ENCODE measurements at regions not wholly inside any gene's neighbourhood (a gene's known extent, or its start where the extent isn't known, plus 50 kb on each side); places are given as distances from the start of the nearest gene placed in this dataset.

DNA sequence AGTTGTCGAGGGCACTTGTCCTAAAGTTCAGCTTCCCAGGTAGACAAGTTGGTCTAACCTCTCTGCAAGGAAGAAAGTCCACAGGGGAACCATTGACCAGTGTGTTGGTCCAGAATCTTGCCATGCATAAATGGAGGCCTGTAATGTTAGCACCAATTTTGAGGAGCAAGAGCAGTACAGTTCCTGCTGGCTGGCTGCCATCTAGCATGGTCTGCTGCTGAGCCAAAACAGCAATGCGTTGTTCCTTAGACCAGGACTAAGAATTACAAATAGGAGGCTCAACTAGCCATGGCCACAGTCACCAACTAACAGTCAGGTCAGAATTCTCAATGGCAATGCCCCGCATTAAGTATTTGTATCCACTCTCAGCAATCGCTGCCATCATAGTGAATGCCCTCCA lies 72.8 kb upstream of the WIPF1 start:
- no peak overlapping the region for H3K27ac ChIP-seq (ENCODE audit: low read depth, low read length)
- no peaks in the 10 kb centered on the region for H3K79me2 ChIP-seq (ENCODE audit: control insufficient read depth, low read length)
- H3K9me2 ChIP-seq (replicated peaks; ENCODE audit: control insufficient read depth, low read length), result no peaks in the 10 kb centered on the region
- H4K20me1 ChIP-seq (ENCODE audit: control insufficient read depth, insufficient read depth, low read depth, low read length), result no peaks in the 10 kb centered on the region
- no peak overlapping the region for H3K4me2 ChIP-seq (ENCODE audit: low read length)
- TF ChIP-seq EZH2phosphoT487 (IDR thresholded peaks at IDR 0.05; ENCODE audit: borderline replicate concordance, low read length), result no peak
- TF ChIP-seq, protein P1, sequence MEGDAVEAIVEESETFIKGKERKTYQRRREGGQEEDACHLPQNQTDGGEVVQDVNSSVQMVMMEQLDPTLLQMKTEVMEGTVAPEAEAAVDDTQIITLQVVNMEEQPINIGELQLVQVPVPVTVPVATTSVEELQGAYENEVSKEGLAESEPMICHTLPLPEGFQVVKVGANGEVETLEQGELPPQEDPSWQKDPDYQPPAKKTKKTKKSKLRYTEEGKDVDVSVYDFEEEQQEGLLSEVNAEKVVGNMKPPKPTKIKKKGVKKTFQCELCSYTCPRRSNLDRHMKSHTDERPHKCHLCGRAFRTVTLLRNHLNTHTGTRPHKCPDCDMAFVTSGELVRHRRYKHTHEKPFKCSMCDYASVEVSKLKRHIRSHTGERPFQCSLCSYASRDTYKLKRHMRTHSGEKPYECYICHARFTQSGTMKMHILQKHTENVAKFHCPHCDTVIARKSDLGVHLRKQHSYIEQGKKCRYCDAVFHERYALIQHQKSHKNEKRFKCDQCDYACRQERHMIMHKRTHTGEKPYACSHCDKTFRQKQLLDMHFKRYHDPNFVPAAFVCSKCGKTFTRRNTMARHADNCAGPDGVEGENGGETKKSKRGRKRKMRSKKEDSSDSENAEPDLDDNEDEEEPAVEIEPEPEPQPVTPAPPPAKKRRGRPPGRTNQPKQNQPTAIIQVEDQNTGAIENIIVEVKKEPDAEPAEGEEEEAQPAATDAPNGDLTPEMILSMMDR (IDR thresholded peaks at IDR 0.05; ENCODE audit: low read depth, low read length, poor library complexity, severe bottlenecking), result no peak
- no peaks in the 10 kb centered on the region; the same call in 1 of the 2 replicates for H3K4me1 ChIP-seq (ENCODE audit: control insufficient read depth, low read length)
- H3K27me3 ChIP-seq (ENCODE audit: control insufficient read depth, low read length), result no peaks in the 10 kb centered on the region
- H3K36me3 ChIP-seq (ENCODE audit: control insufficient read depth, low read length), result no peaks in the 10 kb centered on the region
- no peaks in the 10 kb centered on the region for H3F3A ChIP-seq (ENCODE audit: control insufficient read depth, insufficient read depth)
- H3K9me3 ChIP-seq (ENCODE audit: control insufficient read depth, insufficient read depth, low read length), result peaks cover 6% of the 10 kb centered on the region; the same call in 1 of the 2 replicates
- no peak overlapping the region for H3K4me3 ChIP-seq (ENCODE audit: low read length)

DNA sequence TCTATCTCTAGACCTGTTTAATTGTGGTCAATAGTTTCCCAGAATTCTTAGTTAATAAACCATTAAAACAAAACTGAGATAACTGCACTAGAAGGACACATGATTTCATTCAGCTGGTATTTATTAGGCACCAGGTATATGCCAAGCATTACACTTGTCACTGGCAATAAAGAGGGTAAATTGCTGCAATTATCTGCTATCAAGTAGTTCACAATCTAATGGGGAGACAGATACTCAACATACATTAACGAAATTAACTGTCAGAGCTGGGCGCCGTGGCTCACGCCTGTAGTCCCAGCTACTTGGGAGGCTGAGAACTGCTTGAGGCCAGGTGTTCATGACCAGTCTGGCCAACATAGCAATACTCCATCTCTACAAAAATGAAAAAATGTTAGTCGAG lies 71.7 kb upstream of the WIPF1 start:
- H3K4me1 ChIP-seq (ENCODE audit: control insufficient read depth, low read length), result no peaks in the 10 kb centered on the region
- H3K36me3 ChIP-seq (ENCODE audit: control insufficient read depth, low read length), result no peaks in the 10 kb centered on the region
- no peaks in the 10 kb centered on the region for H3K9me2 ChIP-seq (replicated peaks; ENCODE audit: control insufficient read depth, low read length)
- H4K20me1 ChIP-seq (ENCODE audit: control insufficient read depth, insufficient read depth, low read depth, low read length), result no peaks in the 10 kb centered on the region
- H3F3A ChIP-seq (ENCODE audit: control insufficient read depth, insufficient read depth), result no peaks in the 10 kb centered on the region
- H3K4me3 ChIP-seq (ENCODE audit: low read length), result no peak overlapping the region
- TF ChIP-seq EZH2phosphoT487 (IDR thresholded peaks at IDR 0.05; ENCODE audit: borderline replicate concordance, low read length), result no peak
- TF ChIP-seq, protein P1 (IDR thresholded peaks at IDR 0.05; ENCODE audit: low read depth, low read length, poor library complexity, severe bottlenecking), result no peak
- H3K4me2 ChIP-seq (ENCODE audit: low read length), result no peak overlapping the region
- no peaks in the 10 kb centered on the region for H3K79me2 ChIP-seq (ENCODE audit: control insufficient read depth, low read length)
- peaks cover 6% of the 10 kb centered on the region; the same call in 1 of the 2 replicates for H3K9me3 ChIP-seq (ENCODE audit: control insufficient read depth, insufficient read depth, low read length)
- H3K27ac ChIP-seq (ENCODE audit: low read depth, low read length), result no peak overlapping the region
- H3K27me3 ChIP-seq (ENCODE audit: control insufficient read depth, low read length), result no peaks in the 10 kb centered on the region

DNA sequence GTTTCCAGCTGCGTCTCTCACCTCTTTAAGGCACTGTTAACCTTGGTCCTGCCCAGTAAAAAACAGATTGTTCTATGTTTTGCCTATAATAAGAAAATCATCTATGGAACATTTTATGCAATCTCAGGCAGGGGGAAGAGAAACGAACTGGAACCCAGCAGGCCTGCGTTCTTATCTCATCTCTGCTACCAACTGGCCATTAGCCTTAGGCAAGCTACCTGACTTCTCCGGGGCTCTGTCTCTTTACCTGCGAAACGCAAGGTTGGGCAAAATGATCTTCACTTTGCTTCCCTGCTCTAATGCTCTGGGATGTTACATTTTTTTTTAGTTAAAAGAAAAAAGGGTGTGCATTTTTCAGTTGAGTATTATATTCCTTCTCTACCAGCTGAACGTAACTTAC lies 70.5 kb upstream of the WIPF1 start:
- Histone ChIP-seq H3K27me3 (ENCODE audit: control insufficient read depth, low read length) (no peaks in the 10 kb centered on the region), H3K9me3 (ENCODE audit: control insufficient read depth, insufficient read depth, low read length) (peaks cover 6% of the 10 kb centered on the region; the same call in 1 of the 2 replicates), H3K79me2 (ENCODE audit: control insufficient read depth, low read length) (no peaks in the 10 kb centered on the region), H3K27ac (ENCODE audit: low read depth, low read length) (no peak overlapping the region), H3K9me2 (replicated peaks; ENCODE audit: control insufficient read depth, low read length) (no peaks in the 10 kb centered on the region), H3K4me2 (ENCODE audit: low read length) (no peak overlapping the region), H3K36me3 (ENCODE audit: control insufficient read depth, low read length) (no peaks in the 10 kb centered on the region), H3K4me1 (ENCODE audit: control insufficient read depth, low read length) (no peaks in the 10 kb centered on the region), H3F3A (ENCODE audit: control insufficient read depth, insufficient read depth) (no peaks in the 10 kb centered on the region), H3K4me3 (ENCODE audit: low read length) (no peak overlapping the region), H4K20me1 (ENCODE audit: control insufficient read depth, insufficient read depth, low read depth, low read length) (no peaks in the 10 kb centered on the region)
- TF ChIP-seq, protein P1 (IDR thresholded peaks at IDR 0.05; ENCODE audit: low read depth, low read length, poor library complexity, severe bottlenecking), result no peak
- no peak for TF ChIP-seq EZH2phosphoT487 (IDR thresholded peaks at IDR 0.05; ENCODE audit: borderline replicate concordance, low read length)

Measured in DOHH2 (cell line).